ENCODE measurements at regions not wholly inside any gene's neighbourhood (a gene's known extent, or its start where the extent isn't known, plus 50 kb on each side); places are given as distances from the start of the nearest gene placed in this dataset.

DNA sequence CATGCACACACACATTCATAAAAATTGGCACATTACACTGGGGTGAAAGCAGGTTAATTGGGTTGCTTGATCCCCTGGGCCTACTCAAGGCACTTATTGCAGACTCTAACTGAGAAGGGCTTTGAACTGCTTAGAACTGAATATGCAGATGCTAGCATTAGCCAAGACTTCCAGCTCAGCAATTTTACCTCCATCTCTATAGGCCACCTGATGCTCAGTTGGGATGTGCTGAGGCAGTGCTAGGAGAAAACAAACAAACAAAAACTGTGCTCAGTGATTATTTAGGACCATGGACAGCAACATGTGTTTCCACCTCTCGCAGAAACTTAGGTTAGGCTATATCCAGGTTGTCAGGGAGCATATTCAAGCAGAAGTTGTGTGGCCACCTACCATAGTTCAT lies 124.8 kb upstream of the WSCD2 start:
- ChIA-PET POLR2A (ENCODE audit: unreplicated experiment) (no interaction called here), CTCF (no interaction called here)
- H3K9me1 ChIP-seq (ENCODE audit: insufficient read depth, low read length) = no peaks in the 10 kb centered on the region
- H3K27ac ChIP-seq (ENCODE audit: insufficient read depth, low read length) = no peak overlapping the region
- H3K56ac ChIP-seq (ENCODE audit: extremely low read depth, insufficient read depth, low read length) = no peak overlapping the region
- H3K4ac ChIP-seq (ENCODE audit: low read depth, low read length) = no peak overlapping the region
- TF ChIP-seq MXI1 (IDR thresholded peaks at IDR 0.05; ENCODE audit: borderline replicate concordance, low read depth, low read length) (no peak), MAZ (IDR thresholded peaks at IDR 0.05; ENCODE audit: borderline replicate concordance, low read depth, low read length) (no peak), USF2 (IDR thresholded peaks at IDR 0.05; ENCODE audit: low read depth, low read length) (no peak), MAFK (IDR thresholded peaks at IDR 0.05; ENCODE audit: low read depth, low read length) (no peak), FOS (IDR thresholded peaks at IDR 0.05; ENCODE audit: low read depth, low read length) (no peak), SMC3 (IDR thresholded peaks at IDR 0.05; ENCODE audit: low read depth, low read length) (no peak), CEBPB (IDR thresholded peaks at IDR 0.05; ENCODE audit: low read depth, low read length) (no peak), POLR2A (IDR thresholded peaks at IDR 0.05; ENCODE audit: low read depth, low read length) (no peak), NFE2L2 (IDR thresholded peaks at IDR 0.05; ENCODE audit: low read depth, low read length) (no peak), RCOR1 (IDR thresholded peaks at IDR 0.05; ENCODE audit: insufficient replicate concordance, low read length) (no peak), BHLHE40 (IDR thresholded peaks at IDR 0.05; ENCODE audit: low read depth, low read length) (no peak), RAD21 (IDR thresholded peaks at IDR 0.05; ENCODE audit: low read length) (no peak), RFX5 (IDR thresholded peaks at IDR 0.05; ENCODE audit: low read depth, low read length) (no peak)
- TF ChIP-seq, protein P1, sequence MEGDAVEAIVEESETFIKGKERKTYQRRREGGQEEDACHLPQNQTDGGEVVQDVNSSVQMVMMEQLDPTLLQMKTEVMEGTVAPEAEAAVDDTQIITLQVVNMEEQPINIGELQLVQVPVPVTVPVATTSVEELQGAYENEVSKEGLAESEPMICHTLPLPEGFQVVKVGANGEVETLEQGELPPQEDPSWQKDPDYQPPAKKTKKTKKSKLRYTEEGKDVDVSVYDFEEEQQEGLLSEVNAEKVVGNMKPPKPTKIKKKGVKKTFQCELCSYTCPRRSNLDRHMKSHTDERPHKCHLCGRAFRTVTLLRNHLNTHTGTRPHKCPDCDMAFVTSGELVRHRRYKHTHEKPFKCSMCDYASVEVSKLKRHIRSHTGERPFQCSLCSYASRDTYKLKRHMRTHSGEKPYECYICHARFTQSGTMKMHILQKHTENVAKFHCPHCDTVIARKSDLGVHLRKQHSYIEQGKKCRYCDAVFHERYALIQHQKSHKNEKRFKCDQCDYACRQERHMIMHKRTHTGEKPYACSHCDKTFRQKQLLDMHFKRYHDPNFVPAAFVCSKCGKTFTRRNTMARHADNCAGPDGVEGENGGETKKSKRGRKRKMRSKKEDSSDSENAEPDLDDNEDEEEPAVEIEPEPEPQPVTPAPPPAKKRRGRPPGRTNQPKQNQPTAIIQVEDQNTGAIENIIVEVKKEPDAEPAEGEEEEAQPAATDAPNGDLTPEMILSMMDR (conservative IDR thresholded peaks at IDR 0.05; ENCODE audit: low read depth, low read length) = no peak
- TF ChIP-seq, protein P2, sequence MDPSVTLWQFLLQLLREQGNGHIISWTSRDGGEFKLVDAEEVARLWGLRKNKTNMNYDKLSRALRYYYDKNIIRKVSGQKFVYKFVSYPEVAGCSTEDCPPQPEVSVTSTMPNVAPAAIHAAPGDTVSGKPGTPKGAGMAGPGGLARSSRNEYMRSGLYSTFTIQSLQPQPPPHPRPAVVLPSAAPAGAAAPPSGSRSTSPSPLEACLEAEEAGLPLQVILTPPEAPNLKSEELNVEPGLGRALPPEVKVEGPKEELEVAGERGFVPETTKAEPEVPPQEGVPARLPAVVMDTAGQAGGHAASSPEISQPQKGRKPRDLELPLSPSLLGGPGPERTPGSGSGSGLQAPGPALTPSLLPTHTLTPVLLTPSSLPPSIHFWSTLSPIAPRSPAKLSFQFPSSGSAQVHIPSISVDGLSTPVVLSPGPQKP (IDR thresholded peaks at IDR 0.05; ENCODE audit: borderline replicate concordance, low read depth, low read length) = no peak
- no peak for ATAC-seq (ENCODE audit: low read depth)
- no peak overlapping the region for H4K5ac ChIP-seq (ENCODE audit: low read depth, low read length)
- no peaks in the 10 kb centered on the region for H3K4me1 ChIP-seq (ENCODE audit: control insufficient read depth, insufficient read depth, low read length)
- H3K79me1 ChIP-seq (ENCODE audit: low read depth in 1 of 2, low read length in 2 of 2) = no peaks in the 10 kb centered on the region
- dilution Hi-C loops (cut with HindIII; ENCODE audit: low sequenced_read_pairs, unreplicated experiment) = no loop called here
- H3K14ac ChIP-seq (replicated peaks; ENCODE audit: low read depth, low read length) = no peak overlapping the region
- H2AK9ac ChIP-seq (replicated peaks; ENCODE audit: low read depth, low read length, poor library complexity) = no peak overlapping the region
- 0% methylated on average over 1 of the region's 1 CpG; no CpG with 5 or more reads in 1 of the 2 experiments for WGBS, 2 experiments (ENCODE audit: extremely low coverage in 2 of 2, insufficient read length in 1 of 2)
- H2BK5ac ChIP-seq (ENCODE audit: low read depth, low read length, poor library complexity, severe bottlenecking) = no peak overlapping the region
- H2BK20ac ChIP-seq (ENCODE audit: low read depth, low read length) = no peak overlapping the region
- no peak overlapping the region for H3K23ac ChIP-seq (ENCODE audit: low read depth, low read length)
- no peak overlapping the region for H4K8ac ChIP-seq (ENCODE audit: low read depth in 2 of 2, low read length in 2 of 2)
- H3K4me2 ChIP-seq (ENCODE audit: low read depth, low read length) = no peak overlapping the region
- intact Hi-C loops (cut with micrococcal nuclease) = no loop called here
- no peak overlapping the region for H3K18ac ChIP-seq (ENCODE audit: low read depth, low read length)
- no peak for DNase-seq
- H3K27me3 ChIP-seq (ENCODE audit: control insufficient read depth, insufficient read depth, low read length) = no peaks in the 10 kb centered on the region
- H3K4me3 ChIP-seq (ENCODE audit: insufficient read depth, low read depth, low read length) = no peak overlapping the region
- no peaks in the 10 kb centered on the region for H3K36me3 ChIP-seq (ENCODE audit: control insufficient read depth, insufficient read depth, low read length)
- no peak overlapping the region for H2BK15ac ChIP-seq (ENCODE audit: low read depth, low read length)
- H2AFZ ChIP-seq (replicated peaks; ENCODE audit: low read length, poor library complexity) = no peak overlapping the region
- BruUV-seq (replicated peaks) = no TSS peak
- in situ Hi-C loops (cut with MboI; ENCODE audit: low sequenced_read_pairs) = no loop called here
- H3K9me3 ChIP-seq (ENCODE audit: control insufficient read depth, insufficient read depth, low read length) = peaks cover 2% of the 10 kb centered on the region; the same call in 1 of the 2 replicates
- no peaks in the 10 kb centered on the region for H4K20me1 ChIP-seq (ENCODE audit: insufficient read depth, low read length)
- no peak overlapping the region for H3K9ac ChIP-seq (ENCODE audit: low read depth, low read length)
- no peak overlapping the region for H4K91ac ChIP-seq (ENCODE audit: insufficient read depth, low read depth, low read length)
- H2BK120ac ChIP-seq (ENCODE audit: low read depth, low read length) = no peak overlapping the region
- no peak overlapping the region for H2AK5ac ChIP-seq (ENCODE audit: low read depth, low read length)

Measured in IMR-90 (cell line).